AG04449 (cell line): ENCODE measurements at regions not wholly inside any gene's neighbourhood (a gene's known extent, or its start where the extent isn't known, plus 50 kb on each side); places are given as distances from the start of the nearest gene placed in this dataset.

Experiments
- CTCF ChIA-PET: fragments of 350-600 bp; formaldehyde crosslinking; extraction: SDS; loops from one replicate; lab custom pipeline; 2021; ENCODE audit warnings: antibody characterized with exemption; lab: Yijun Ruan, JAX
- POLR2A ChIA-PET: fragments of 400-600, 350-600 bp; formaldehyde crosslinking; extraction: SDS; loops from one replicate; lab custom pipeline; 2020; ENCODE audit warnings: antibody characterized with exemption, inconsistent platforms; lab: Yijun Ruan, JAX
- DNase-seq: peaks from one replicate; pipeline ENCODE4 v3.0.0-alpha.2; 2010; ENCODE audit warnings: low read depth, low spot score
- H3K4me3 ChIP-seq: 2 replicates; pipeline ENCODE4 v1.5.1; 2011; ENCODE audit warnings: low read depth, mild to moderate bottlenecking, control low read depth, low read length
- CTCF ChIP-seq: IDR thresholded peaks from one replicate; pipeline ENCODE4 v1.5.1; 2011; ENCODE audit warnings: mild to moderate bottlenecking, moderate library complexity, low read length, control low read depth, inconsistent platforms; ENCODE audit not compliant: insufficient read depth; ENCODE audit errors: missing control alignments

GRCh38 chr22:23512348-23512705 is 67.8 kb downstream of the IGLL1 start:
- no peak overlapping the region for H3K4me3 ChIP-seq
- no peak for TF ChIP-seq CTCF
- ChIA-PET CTCF (no interaction called here), POLR2A (no interaction called here)
- DNase-seq, result no peak

GRCh38 chr22:23511627-23512347 is 68.3 kb downstream of the IGLL1 start:
- H3K4me3 ChIP-seq, result no peak overlapping the region
- ChIA-PET POLR2A (no interaction called here), CTCF (no interaction called here)
- TF ChIP-seq CTCF, result no peak
- no peak for DNase-seq

GRCh38 chr22:23509571-23510302 is 70.4 kb downstream of the IGLL1 start:
- peak; percentile 5 for DNase-seq
- no peak overlapping the region for H3K4me3 ChIP-seq
- ChIA-PET CTCF (no interaction called here), POLR2A (no interaction called here)
- TF ChIP-seq CTCF, result no peak

- POLR2A ChIA-PET, result no interaction called here
- no peak for TF ChIP-seq CTCF
- no peak overlapping the region for H3K4me3 ChIP-seq
- CTCF ChIA-PET, result no interaction called here
- DNase-seq, result no peak
Measured at GRCh38 chr22:23504516-23504915, 75.6 kb downstream of the IGLL1 start.

- ChIA-PET CTCF (no interaction called here), POLR2A (no interaction called here)
- no peak overlapping the region for H3K4me3 ChIP-seq
- no peak for DNase-seq
- TF ChIP-seq CTCF, result no peak
Measured at GRCh38 chr22:23503736-23504440, 76.2 kb downstream of the IGLL1 start.

GRCh38 chr22:23503142-23503541 is 76.9 kb downstream of the IGLL1 start:
- ChIA-PET POLR2A (no interaction called here), CTCF (no interaction called here)
- no peak overlapping the region for H3K4me3 ChIP-seq
- TF ChIP-seq CTCF, result no peak
- no peak for DNase-seq
